ENCODE measurements at regions not wholly inside any gene's neighbourhood (a gene's known extent, or its start where the extent isn't known, plus 50 kb on each side); places are given as distances from the start of the nearest gene placed in this dataset.

DNA sequence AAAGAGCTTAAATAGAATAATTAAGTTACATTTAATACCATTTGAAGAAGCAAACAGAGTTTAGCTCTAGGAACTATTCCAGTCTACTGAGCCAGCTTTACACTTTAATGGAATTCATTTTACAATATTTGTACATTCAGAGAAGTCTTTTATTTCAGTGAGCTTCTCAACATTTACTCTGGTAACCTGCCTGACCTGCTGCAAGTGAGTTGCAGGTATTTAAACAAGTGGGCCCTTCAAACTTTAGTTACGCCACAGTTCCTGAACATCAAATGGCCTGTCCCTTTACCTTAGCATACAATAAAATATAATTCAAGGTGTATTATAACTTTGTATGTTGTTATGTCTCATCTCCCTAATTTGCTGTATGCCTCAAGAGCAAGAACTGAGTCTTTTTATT lies 121.6 kb upstream of the SEMA3C start:
- H3K4me1 ChIP-seq (ENCODE audit: control insufficient read depth, extremely low read depth, insufficient read depth, low read length) = no peaks in the 10 kb centered on the region
- no peaks in the 10 kb centered on the region for H3K36me3 ChIP-seq (ENCODE audit: control insufficient read depth, insufficient read depth, low read length)
- H3K27ac ChIP-seq (ENCODE audit: insufficient read depth, low read length) = no peak overlapping the region
- no peak overlapping the region for H2AFZ ChIP-seq (ENCODE audit: low read length)
- TF ChIP-seq, protein P1, sequence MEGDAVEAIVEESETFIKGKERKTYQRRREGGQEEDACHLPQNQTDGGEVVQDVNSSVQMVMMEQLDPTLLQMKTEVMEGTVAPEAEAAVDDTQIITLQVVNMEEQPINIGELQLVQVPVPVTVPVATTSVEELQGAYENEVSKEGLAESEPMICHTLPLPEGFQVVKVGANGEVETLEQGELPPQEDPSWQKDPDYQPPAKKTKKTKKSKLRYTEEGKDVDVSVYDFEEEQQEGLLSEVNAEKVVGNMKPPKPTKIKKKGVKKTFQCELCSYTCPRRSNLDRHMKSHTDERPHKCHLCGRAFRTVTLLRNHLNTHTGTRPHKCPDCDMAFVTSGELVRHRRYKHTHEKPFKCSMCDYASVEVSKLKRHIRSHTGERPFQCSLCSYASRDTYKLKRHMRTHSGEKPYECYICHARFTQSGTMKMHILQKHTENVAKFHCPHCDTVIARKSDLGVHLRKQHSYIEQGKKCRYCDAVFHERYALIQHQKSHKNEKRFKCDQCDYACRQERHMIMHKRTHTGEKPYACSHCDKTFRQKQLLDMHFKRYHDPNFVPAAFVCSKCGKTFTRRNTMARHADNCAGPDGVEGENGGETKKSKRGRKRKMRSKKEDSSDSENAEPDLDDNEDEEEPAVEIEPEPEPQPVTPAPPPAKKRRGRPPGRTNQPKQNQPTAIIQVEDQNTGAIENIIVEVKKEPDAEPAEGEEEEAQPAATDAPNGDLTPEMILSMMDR (conservative IDR thresholded peaks at IDR 0.05 in 1 of 2, IDR thresholded peaks at IDR 0.05 in 1 of 2; ENCODE audit: low read depth in 1 of 2, low read length in 2 of 2) = no peak
- TF ChIP-seq EZH2 (IDR thresholded peaks at IDR 0.05; ENCODE audit: low read length, missing control alignments) = no peak
- H3K4me3 ChIP-seq (replicated peaks in 1 of 4; ENCODE audit: control extremely low read depth in 1 of 4, insufficient read depth in 1 of 4, low read depth in 3 of 4, low read length in 4 of 4) = no peak overlapping the region
- no peak overlapping the region for H3K9ac ChIP-seq (ENCODE audit: insufficient read depth, low read length)
- no peaks in the 10 kb centered on the region for H3K27me3 ChIP-seq (ENCODE audit: control insufficient read depth, insufficient read depth, low read length)
- H3K4me2 ChIP-seq (ENCODE audit: extremely low read depth, insufficient read depth, low read length) = no peak overlapping the region
- H3K9me3 ChIP-seq (ENCODE audit: control insufficient read depth, insufficient read depth, low read depth, low read length) = no peaks in the 10 kb centered on the region
- no peaks in the 10 kb centered on the region for H3K79me2 ChIP-seq (ENCODE audit: control insufficient read depth, insufficient read depth, low read length)
- no peak for DNase-seq (ENCODE audit: low read depth in 2 of 2)
- H4K20me1 ChIP-seq (ENCODE audit: control insufficient read depth, extremely low read depth, insufficient read depth, low read length) = no peaks in the 10 kb centered on the region

DNA sequence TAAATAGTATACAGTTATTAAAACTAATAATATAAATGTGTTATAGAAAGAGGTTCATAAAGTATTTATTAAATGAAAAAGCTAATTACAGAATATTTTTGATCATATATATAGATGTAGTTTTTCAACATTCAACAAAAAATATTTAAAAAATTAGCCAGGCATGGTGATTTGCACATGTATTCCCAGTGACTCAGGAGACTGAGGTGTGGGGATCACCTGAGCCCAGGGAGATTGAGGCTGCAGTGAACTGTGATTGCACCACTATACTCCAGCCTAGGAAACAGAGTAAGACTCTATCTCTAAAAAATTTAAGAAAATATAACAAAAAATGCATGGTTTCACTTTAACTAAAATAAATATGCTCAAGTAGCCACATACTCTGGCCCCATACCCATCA lies 118.0 kb upstream of the SEMA3C start:
- no peak overlapping the region for H3K9ac ChIP-seq (ENCODE audit: insufficient read depth, low read length)
- H3K4me2 ChIP-seq (ENCODE audit: extremely low read depth, insufficient read depth, low read length) = no peak overlapping the region
- no peaks in the 10 kb centered on the region for H3K36me3 ChIP-seq (ENCODE audit: control insufficient read depth, insufficient read depth, low read length)
- no peaks in the 10 kb centered on the region for H3K27me3 ChIP-seq (ENCODE audit: control insufficient read depth, insufficient read depth, low read length)
- TF ChIP-seq, protein P1 (conservative IDR thresholded peaks at IDR 0.05 in 1 of 2, IDR thresholded peaks at IDR 0.05 in 1 of 2; ENCODE audit: low read depth in 1 of 2, low read length in 2 of 2) = no peak
- TF ChIP-seq EZH2 (IDR thresholded peaks at IDR 0.05; ENCODE audit: low read length, missing control alignments) = no peak
- no peak overlapping the region for H3K4me3 ChIP-seq (replicated peaks in 1 of 4; ENCODE audit: control extremely low read depth in 1 of 4, insufficient read depth in 1 of 4, low read depth in 3 of 4, low read length in 4 of 4)
- no peaks in the 10 kb centered on the region for H3K4me1 ChIP-seq (ENCODE audit: control insufficient read depth, extremely low read depth, insufficient read depth, low read length)
- no peaks in the 10 kb centered on the region for H3K79me2 ChIP-seq (ENCODE audit: control insufficient read depth, insufficient read depth, low read length)
- no peaks in the 10 kb centered on the region for H4K20me1 ChIP-seq (ENCODE audit: control insufficient read depth, extremely low read depth, insufficient read depth, low read length)
- no peak overlapping the region for H3K27ac ChIP-seq (ENCODE audit: insufficient read depth, low read length)
- no peaks in the 10 kb centered on the region for H3K9me3 ChIP-seq (ENCODE audit: control insufficient read depth, insufficient read depth, low read depth, low read length)
- DNase-seq (ENCODE audit: low read depth in 2 of 2) = no peak
- H2AFZ ChIP-seq (ENCODE audit: low read length) = peak overlapping the region; percentile 35

DNA sequence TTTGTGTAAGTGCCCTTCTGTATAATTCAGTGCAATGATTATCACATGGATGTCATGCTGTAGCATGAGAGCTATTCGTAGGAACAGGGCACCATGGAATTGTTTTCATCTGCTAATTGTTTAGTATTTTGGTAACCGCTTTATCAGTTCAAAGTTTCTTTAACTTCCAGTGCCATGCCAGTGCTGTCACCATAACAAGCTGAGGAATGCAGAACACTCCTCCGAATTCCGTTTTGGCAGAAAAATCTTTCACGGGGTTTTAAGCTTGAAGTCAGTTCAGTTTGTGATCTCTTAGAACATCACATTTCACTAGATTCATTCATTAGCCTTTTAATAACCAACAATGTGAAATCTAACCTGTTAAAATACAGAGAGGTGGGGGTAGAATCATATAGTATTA lies 117.2 kb upstream of the SEMA3C start:
- H4K20me1 ChIP-seq (ENCODE audit: control insufficient read depth, extremely low read depth, insufficient read depth, low read length) = no peaks in the 10 kb centered on the region
- H3K4me2 ChIP-seq (ENCODE audit: extremely low read depth, insufficient read depth, low read length) = no peak overlapping the region
- peak overlapping the region; percentile 2 for H2AFZ ChIP-seq (ENCODE audit: low read length)
- no peaks in the 10 kb centered on the region for H3K36me3 ChIP-seq (ENCODE audit: control insufficient read depth, insufficient read depth, low read length)
- no peak overlapping the region for H3K4me3 ChIP-seq (replicated peaks in 1 of 4; ENCODE audit: control extremely low read depth in 1 of 4, insufficient read depth in 1 of 4, low read depth in 3 of 4, low read length in 4 of 4)
- H3K79me2 ChIP-seq (ENCODE audit: control insufficient read depth, insufficient read depth, low read length) = no peaks in the 10 kb centered on the region
- peak in 1 of 2 donors; percentile 41 for DNase-seq (ENCODE audit: low read depth in 2 of 2)
- H3K9ac ChIP-seq (ENCODE audit: insufficient read depth, low read length) = no peak overlapping the region
- no peak for TF ChIP-seq EZH2 (IDR thresholded peaks at IDR 0.05; ENCODE audit: low read length, missing control alignments)
- TF ChIP-seq, protein P1 (conservative IDR thresholded peaks at IDR 0.05 in 1 of 2, IDR thresholded peaks at IDR 0.05 in 1 of 2; ENCODE audit: low read depth in 1 of 2, low read length in 2 of 2) = no peak
- H3K27me3 ChIP-seq (ENCODE audit: control insufficient read depth, insufficient read depth, low read length) = no peaks in the 10 kb centered on the region
- no peak overlapping the region for H3K27ac ChIP-seq (ENCODE audit: insufficient read depth, low read length)
- H3K4me1 ChIP-seq (ENCODE audit: control insufficient read depth, extremely low read depth, insufficient read depth, low read length) = no peaks in the 10 kb centered on the region
- no peaks in the 10 kb centered on the region for H3K9me3 ChIP-seq (ENCODE audit: control insufficient read depth, insufficient read depth, low read depth, low read length)

All from fibroblast of lung (primary cell).